Loucy (cell line): ENCODE measurements at regions not wholly inside any gene's neighbourhood (a gene's known extent, or its start where the extent isn't known, plus 50 kb on each side); places are given as distances from the start of the nearest gene placed in this dataset.

Source experiments
- CTCF ChIP-seq: fragments of 200-600 bp; sonication (generic); conservative IDR thresholded peaks from 2 replicates; pipeline ENCODE4 v1.5.1; 2014; ENCODE audit warnings: mild to moderate bottlenecking, antibody characterized with exemption, low read length
- EZH2phosphoT487 ChIP-seq: fragments of 200-600 bp; IDR thresholded peaks from 2 replicates; pipeline ENCODE4 v1.6.1; 2018; ENCODE audit warnings: antibody characterized with exemption, mild to moderate bottlenecking, moderate library complexity, borderline replicate concordance

GRCh38 chr7:125299003-125299765, 369.6 kb upstream of the POT1 start:
- TF ChIP-seq CTCF (no peak), EZH2phosphoT487 (no peak)
